ENCODE measurements at regions not wholly inside any gene's neighbourhood (a gene's known extent, or its start where the extent isn't known, plus 50 kb on each side); places are given as distances from the start of the nearest gene placed in this dataset.

DNA sequence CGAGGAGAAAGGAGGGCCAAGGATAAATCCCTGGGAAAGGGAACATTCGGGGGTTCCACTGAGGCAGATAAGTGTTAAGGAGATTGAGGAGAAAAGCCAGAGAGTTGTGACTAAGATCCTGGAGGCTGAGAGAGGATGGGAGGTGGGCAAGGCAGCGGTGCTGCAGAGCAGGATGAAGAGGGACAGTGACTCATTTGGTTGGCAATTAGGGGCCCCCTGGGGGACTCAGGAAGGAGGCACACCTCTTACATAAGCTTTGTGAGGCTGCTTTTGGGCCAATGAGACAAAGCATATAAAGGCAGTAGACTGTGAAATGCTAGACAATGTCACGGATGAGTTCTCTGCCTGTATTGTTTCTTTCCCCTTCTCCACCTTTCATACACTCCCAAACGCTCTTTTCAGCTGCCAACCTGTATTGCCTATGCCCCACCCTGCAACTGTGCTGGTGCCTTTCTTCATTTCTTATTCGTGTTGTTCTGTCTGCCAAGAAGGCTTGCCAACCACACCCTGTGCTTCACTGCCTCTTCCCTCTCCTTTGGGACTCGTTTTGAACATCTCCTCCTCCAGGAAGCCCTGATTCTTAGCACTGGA lies 246.8 kb upstream of the KIRREL3 start:
- no peak for TF ChIP-seq POLR2AphosphoS5 (IDR thresholded peaks at IDR 0.05)
- TF ChIP-seq, protein P1, sequence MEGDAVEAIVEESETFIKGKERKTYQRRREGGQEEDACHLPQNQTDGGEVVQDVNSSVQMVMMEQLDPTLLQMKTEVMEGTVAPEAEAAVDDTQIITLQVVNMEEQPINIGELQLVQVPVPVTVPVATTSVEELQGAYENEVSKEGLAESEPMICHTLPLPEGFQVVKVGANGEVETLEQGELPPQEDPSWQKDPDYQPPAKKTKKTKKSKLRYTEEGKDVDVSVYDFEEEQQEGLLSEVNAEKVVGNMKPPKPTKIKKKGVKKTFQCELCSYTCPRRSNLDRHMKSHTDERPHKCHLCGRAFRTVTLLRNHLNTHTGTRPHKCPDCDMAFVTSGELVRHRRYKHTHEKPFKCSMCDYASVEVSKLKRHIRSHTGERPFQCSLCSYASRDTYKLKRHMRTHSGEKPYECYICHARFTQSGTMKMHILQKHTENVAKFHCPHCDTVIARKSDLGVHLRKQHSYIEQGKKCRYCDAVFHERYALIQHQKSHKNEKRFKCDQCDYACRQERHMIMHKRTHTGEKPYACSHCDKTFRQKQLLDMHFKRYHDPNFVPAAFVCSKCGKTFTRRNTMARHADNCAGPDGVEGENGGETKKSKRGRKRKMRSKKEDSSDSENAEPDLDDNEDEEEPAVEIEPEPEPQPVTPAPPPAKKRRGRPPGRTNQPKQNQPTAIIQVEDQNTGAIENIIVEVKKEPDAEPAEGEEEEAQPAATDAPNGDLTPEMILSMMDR (IDR thresholded peaks at IDR 0.05; ENCODE audit: poor library complexity, severe bottlenecking): no peak
- TF ChIP-seq, protein P2, sequence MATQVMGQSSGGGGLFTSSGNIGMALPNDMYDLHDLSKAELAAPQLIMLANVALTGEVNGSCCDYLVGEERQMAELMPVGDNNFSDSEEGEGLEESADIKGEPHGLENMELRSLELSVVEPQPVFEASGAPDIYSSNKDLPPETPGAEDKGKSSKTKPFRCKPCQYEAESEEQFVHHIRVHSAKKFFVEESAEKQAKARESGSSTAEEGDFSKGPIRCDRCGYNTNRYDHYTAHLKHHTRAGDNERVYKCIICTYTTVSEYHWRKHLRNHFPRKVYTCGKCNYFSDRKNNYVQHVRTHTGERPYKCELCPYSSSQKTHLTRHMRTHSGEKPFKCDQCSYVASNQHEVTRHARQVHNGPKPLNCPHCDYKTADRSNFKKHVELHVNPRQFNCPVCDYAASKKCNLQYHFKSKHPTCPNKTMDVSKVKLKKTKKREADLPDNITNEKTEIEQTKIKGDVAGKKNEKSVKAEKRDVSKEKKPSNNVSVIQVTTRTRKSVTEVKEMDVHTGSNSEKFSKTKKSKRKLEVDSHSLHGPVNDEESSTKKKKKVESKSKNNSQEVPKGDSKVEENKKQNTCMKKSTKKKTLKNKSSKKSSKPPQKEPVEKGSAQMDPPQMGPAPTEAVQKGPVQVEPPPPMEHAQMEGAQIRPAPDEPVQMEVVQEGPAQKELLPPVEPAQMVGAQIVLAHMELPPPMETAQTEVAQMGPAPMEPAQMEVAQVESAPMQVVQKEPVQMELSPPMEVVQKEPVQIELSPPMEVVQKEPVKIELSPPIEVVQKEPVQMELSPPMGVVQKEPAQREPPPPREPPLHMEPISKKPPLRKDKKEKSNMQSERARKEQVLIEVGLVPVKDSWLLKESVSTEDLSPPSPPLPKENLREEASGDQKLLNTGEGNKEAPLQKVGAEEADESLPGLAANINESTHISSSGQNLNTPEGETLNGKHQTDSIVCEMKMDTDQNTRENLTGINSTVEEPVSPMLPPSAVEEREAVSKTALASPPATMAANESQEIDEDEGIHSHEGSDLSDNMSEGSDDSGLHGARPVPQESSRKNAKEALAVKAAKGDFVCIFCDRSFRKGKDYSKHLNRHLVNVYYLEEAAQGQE (IDR thresholded peaks at IDR 0.05; ENCODE audit: borderline replicate concordance): no peak
